Hepatocyte (in vitro differentiated cells): ENCODE measurements at regions not wholly inside any gene's neighbourhood (a gene's known extent, or its start where the extent isn't known, plus 50 kb on each side); places are given as distances from the start of the nearest gene placed in this dataset.

ENCODE experiments used
- DNase-seq: peaks from one replicate; pipeline ENCODE4 v3.0.0-alpha.2; 2016; ENCODE audit warnings: low spot score
- H2AFZ ChIP-seq: fragments of 200-600 bp; sonication (generic); 2 replicates; pipeline ENCODE4 v1.6.0; 2016; ENCODE audit warnings: antibody characterized with exemption, mild to moderate bottlenecking
- H3K27ac ChIP-seq: fragments of 200-600 bp; sonication (generic); 2 replicates; pipeline ENCODE4 v1.5.1; 2016; ENCODE audit warnings: mild to moderate bottlenecking
- H3K27me3 ChIP-seq: fragments of 200-600 bp; sonication (generic); 2 replicates; pipeline ENCODE4 v1.6.1; 2016
- H3K36me3 ChIP-seq: fragments of 200-600 bp; sonication (generic); replicated peaks from 2 replicates; pipeline ENCODE4 v1.5.1; 2016; ENCODE audit warnings: low read depth; ENCODE audit not compliant: insufficient read depth
- H3K4me1 ChIP-seq: fragments of 200-600 bp; sonication (generic); 2 replicates; pipeline ENCODE4 v1.5.1; 2016; ENCODE audit warnings: mild to moderate bottlenecking, moderate library complexity; ENCODE audit not compliant: insufficient read depth
- H3K4me2 ChIP-seq: fragments of 200-600 bp; sonication (generic); 2 replicates; pipeline ENCODE4 v1.6.0; 2016
- H3K4me3 ChIP-seq: fragments of 200-600 bp; sonication (generic); 2 replicates; pipeline ENCODE4 v1.5.1; 2016; ENCODE audit warnings: mild to moderate bottlenecking
- H3K79me2 ChIP-seq: fragments of 200-600 bp; sonication (generic); 2 replicates; pipeline ENCODE4 v1.6.0; 2017; ENCODE audit warnings: mild to moderate bottlenecking
- H3K9me2 ChIP-seq: fragments of 200-600 bp; sonication (generic); replicated peaks from 2 replicates; pipeline ENCODE4 v1.6.0; 2017; ENCODE audit warnings: mild to moderate bottlenecking; ENCODE audit not compliant: insufficient read depth
- H3K9me3 ChIP-seq: fragments of 200-600 bp; sonication (generic); 2 replicates; pipeline ENCODE4 v1.5.1; 2016; ENCODE audit warnings: low read depth, mild to moderate bottlenecking
- H4K20me1 ChIP-seq: fragments of 200-600 bp; sonication (generic); 2 replicates; pipeline ENCODE4 v1.6.0; 2016; ENCODE audit warnings: mild to moderate bottlenecking; ENCODE audit not compliant: insufficient read depth, poor library complexity, severe bottlenecking
- EZH2 ChIP-seq: fragments of 200-600 bp; sonication (generic); IDR thresholded peaks from 2 replicates; pipeline ENCODE4 v1.6.1; 2016; ENCODE audit warnings: antibody characterized with exemption, mild to moderate bottlenecking, borderline replicate concordance
- EZH2phosphoT487 ChIP-seq: fragments of 200-600 bp; sonication (generic); IDR thresholded peaks from one replicate; pipeline ENCODE4 v1.6.1; 2018; ENCODE audit warnings: antibody characterized with exemption, mild to moderate bottlenecking, low read depth, moderate library complexity; ENCODE audit not compliant: unreplicated experiment, severe bottlenecking
- WGBS: methylation state at CpG from one replicate; pipeline ENCODE4 v1.1.6; 2016; ENCODE audit warnings: low lambda C conversion rate; ENCODE audit errors: missing lambda C conversion rate; 5-methylcytosine and 5-hydroxymethylcytosine counted together
- TF ChIP-seq, protein P1 (sequence below): fragments of 200-600 bp; sonication (generic); IDR thresholded peaks from 2 replicates; pipeline ENCODE4 v1.5.1; 2016; ENCODE audit warnings: antibody characterized with exemption, mild to moderate bottlenecking; ENCODE audit not compliant: poor library complexity

DNA sequence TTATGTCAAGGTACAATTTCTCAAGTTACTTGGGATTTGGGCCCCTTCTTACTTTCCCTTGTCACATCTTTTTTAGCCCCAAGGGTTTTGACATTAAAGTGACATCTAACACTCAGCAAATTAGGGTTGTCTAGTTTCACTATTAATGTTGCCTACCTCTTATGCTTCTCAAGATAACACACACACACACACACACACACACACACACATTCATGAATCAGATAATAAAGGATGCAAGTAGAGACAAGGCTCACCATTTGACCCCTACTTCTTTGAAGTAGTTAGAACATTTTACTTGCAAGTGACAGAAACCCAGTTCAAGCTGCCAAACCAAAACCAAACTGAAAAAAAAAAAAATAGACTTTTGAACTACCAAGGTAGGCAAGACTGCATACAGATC is 138.8 kb downstream of the TRIB2 start:
- Histone ChIP-seq H2AFZ (no peak overlapping the region), H4K20me1 (no peaks in the 10 kb centered on the region), H3K4me1 (no peaks in the 10 kb centered on the region), H3K27me3 (no peaks in the 10 kb centered on the region), H3K9me2 (no peaks in the 10 kb centered on the region), H3K4me2 (no peak overlapping the region), H3K36me3 (no peaks in the 10 kb centered on the region), H3K4me3 (no peak overlapping the region), H3K9me3 (no peaks in the 10 kb centered on the region), H3K27ac (no peak overlapping the region), H3K79me2 (no peaks in the 10 kb centered on the region)
- DNase-seq: no peak
- TF ChIP-seq, protein P1, sequence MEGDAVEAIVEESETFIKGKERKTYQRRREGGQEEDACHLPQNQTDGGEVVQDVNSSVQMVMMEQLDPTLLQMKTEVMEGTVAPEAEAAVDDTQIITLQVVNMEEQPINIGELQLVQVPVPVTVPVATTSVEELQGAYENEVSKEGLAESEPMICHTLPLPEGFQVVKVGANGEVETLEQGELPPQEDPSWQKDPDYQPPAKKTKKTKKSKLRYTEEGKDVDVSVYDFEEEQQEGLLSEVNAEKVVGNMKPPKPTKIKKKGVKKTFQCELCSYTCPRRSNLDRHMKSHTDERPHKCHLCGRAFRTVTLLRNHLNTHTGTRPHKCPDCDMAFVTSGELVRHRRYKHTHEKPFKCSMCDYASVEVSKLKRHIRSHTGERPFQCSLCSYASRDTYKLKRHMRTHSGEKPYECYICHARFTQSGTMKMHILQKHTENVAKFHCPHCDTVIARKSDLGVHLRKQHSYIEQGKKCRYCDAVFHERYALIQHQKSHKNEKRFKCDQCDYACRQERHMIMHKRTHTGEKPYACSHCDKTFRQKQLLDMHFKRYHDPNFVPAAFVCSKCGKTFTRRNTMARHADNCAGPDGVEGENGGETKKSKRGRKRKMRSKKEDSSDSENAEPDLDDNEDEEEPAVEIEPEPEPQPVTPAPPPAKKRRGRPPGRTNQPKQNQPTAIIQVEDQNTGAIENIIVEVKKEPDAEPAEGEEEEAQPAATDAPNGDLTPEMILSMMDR: no peak
- TF ChIP-seq EZH2: no peak
- TF ChIP-seq EZH2phosphoT487: no peak

DNA sequence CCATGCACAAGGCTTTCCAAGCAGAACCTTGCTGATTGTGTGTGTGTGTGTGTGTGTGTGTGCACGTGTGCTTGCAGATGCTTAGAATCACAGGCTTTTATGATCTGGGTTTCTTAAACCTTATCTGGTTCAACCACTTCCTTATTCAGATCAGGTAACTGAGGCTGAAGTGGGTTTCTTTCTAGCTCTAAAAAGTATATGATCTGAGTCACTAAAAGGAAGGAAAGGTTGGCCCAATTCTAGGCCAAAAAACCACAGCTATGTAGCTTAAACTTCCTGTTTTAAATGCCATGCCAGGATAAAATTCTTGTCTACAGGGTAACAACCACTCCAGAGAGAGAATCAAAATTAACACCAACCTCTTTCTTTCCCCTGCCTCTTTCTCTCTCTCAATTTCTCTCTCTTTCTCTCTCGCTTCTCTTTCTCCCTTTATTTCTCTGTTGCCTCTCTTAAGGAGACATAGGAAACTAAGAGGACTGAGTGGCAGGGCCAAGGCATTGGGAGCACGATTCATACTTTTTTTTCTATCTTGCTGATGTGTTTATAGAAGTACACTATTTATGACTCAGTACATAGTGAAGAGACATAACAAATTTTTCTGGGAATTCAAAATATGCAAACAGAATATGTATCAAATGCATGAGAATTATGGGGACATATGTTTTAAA is 140.3 kb downstream of the TRIB2 start:
- Histone ChIP-seq H3K36me3 (no peaks in the 10 kb centered on the region), H3K9me3 (no peaks in the 10 kb centered on the region), H3K27me3 (no peaks in the 10 kb centered on the region), H3K4me1 (no peaks in the 10 kb centered on the region), H3K27ac (no peak overlapping the region), H4K20me1 (no peaks in the 10 kb centered on the region), H3K4me2 (no peak overlapping the region), H2AFZ (no peak overlapping the region), H3K79me2 (no peaks in the 10 kb centered on the region), H3K9me2 (no peaks in the 10 kb centered on the region), H3K4me3 (no peak overlapping the region)
- WGBS: 75% methylated on average over 3 of the region's 3 CpGs
- DNase-seq: no peak
- TF ChIP-seq EZH2phosphoT487: no peak
- TF ChIP-seq, protein P1: no peak
- no peak for TF ChIP-seq EZH2

DNA sequence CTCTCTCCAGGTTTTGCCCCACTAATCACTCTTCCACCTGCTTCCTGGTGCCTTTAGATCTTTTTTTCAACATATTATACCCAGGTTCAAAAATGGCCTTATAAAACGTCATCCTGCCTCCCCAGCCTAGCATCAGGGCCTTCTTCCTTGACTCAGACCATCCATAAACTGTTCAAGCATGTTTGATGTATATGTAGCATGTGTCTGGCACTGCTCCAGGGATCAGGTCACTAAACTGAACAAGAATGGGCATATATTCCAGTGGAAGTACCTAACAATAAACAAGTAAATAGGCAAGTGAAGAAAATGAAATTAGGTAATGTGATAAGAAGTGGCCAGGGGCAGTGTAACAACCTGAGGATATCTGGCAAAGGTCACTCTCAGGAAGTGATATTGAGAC is 141.2 kb downstream of the TRIB2 start:
- no peak overlapping the region for H3K4me2 ChIP-seq
- TF ChIP-seq EZH2phosphoT487: no peak
- TF ChIP-seq, protein P1: no peak
- no peak for DNase-seq
- H4K20me1 ChIP-seq: no peaks in the 10 kb centered on the region
- no peaks in the 10 kb centered on the region for H3K27me3 ChIP-seq
- 68% methylated on average over 1 of the region's 1 CpG for WGBS
- H3K36me3 ChIP-seq: no peaks in the 10 kb centered on the region
- H3K9me3 ChIP-seq: no peaks in the 10 kb centered on the region
- H3K79me2 ChIP-seq: no peaks in the 10 kb centered on the region
- no peaks in the 10 kb centered on the region for H3K9me2 ChIP-seq
- H2AFZ ChIP-seq: no peak overlapping the region
- no peaks in the 10 kb centered on the region for H3K4me1 ChIP-seq
- no peak overlapping the region for H3K4me3 ChIP-seq
- H3K27ac ChIP-seq: no peak overlapping the region

DNA sequence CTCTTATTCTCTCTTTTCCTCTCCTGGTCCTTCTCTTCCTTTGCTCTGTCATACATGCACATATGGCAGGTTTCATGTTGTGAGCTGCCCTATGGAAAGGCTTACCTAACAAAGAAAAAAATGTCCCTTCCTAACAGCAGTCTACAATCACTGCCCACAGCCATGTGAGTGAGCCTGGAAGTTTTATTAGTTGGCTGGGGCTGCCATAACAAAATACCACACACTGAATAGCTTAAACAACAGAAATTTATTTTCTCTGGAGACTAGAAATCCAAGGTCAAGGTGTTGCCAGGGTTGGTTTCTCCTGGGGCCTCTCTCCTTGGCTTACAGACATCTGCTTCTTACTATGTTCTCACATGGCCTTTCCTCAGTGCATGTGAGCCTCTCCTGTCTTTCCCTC is 142.1 kb downstream of the TRIB2 start:
- H3K79me2 ChIP-seq: no peaks in the 10 kb centered on the region

More for the DNA sequence above, 142.1 kb downstream of the TRIB2 start:
- H3K4me2 ChIP-seq: no peak overlapping the region
- no peak for DNase-seq
- no peaks in the 10 kb centered on the region for H4K20me1 ChIP-seq
- H3K36me3 ChIP-seq: no peaks in the 10 kb centered on the region
- no peak overlapping the region for H3K4me3 ChIP-seq
- H3K27ac ChIP-seq: no peak overlapping the region
- H3K4me1 ChIP-seq: no peaks in the 10 kb centered on the region
- H2AFZ ChIP-seq: no peak overlapping the region
- no peak for TF ChIP-seq EZH2phosphoT487
- TF ChIP-seq EZH2: no peak
- TF ChIP-seq, protein P1: no peak
- H3K9me3 ChIP-seq: no peaks in the 10 kb centered on the region
- H3K27me3 ChIP-seq: no peaks in the 10 kb centered on the region
- no peaks in the 10 kb centered on the region for H3K9me2 ChIP-seq
